ENCODE measurements at regions not wholly inside any gene's neighbourhood (a gene's known extent, or its start where the extent isn't known, plus 50 kb on each side); places are given as distances from the start of the nearest gene placed in this dataset.
"Not testable (repeated sequence)": the region's sequence is repeated elsewhere in the genome, so short reads cannot be mapped to it uniquely, and the experiment has no call there.

DNA sequence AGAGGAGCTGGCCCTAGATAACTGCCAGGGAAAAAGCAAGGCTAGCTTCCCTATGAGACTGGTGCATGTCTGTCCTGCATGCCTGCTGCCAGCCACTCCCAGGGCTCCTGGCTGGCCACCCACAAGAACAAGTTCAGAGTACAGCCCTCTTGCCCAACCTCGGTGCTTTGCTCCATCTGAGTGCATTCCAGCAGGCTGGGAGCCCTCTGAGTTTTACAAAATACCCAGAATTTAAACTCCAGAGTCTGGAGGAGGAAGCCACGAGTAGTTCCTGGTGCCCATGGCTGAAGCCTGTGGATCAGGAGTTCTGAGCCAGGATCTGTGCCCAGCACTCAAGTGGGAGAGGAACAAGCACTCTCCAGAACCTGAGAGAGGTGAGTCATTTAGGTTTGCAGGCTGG lies 111.6 kb downstream of the MAGEE2 start:
- H3K27me3 Mint-ChIP-seq (ENCODE audit: low read depth): no peaks in the 10 kb centered on the region

DNA sequence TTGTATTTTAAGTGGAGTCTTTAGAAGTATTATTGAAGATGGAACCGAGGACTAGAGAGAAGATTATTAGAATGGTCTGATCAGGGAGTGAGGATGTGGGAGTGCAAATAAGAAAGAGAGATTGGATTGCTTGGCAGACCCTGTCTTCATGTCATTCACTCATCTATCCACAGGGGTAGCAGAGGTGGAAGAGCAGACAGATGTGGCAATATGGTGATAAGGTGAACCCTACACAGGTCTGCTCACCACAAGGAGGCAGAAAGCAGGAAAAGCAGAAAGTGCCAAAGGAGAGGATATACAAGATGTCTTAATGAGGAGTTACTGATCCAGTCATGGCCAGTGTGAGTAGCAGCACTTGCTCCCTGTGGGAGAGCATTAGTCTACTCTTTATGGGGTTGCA lies 129.4 kb downstream of the MAGEE2 start:
- H3K4me1 Mint-ChIP-seq (ENCODE audit: low read depth): no peaks in the 10 kb centered on the region
- H3K36me3 Mint-ChIP-seq (ENCODE audit: insufficient read depth): peaks cover 2% of the 10 kb centered on the region
- H3K4me3 Mint-ChIP-seq: no peak overlapping the region
- H3K9me3 Mint-ChIP-seq: peaks cover 6% of the 10 kb centered on the region
- ATAC-seq: no peak
- H3K27me3 Mint-ChIP-seq (ENCODE audit: low read depth): no peaks in the 10 kb centered on the region
- DNase-seq: no peak

More for the DNA sequence above, 111.6 kb downstream of the MAGEE2 start:
- DNase-seq: no peak
- Mint-ChIP-seq H3K4me1 (ENCODE audit: low read depth) (no peaks in the 10 kb centered on the region), H3K36me3 (ENCODE audit: insufficient read depth) (no peaks in the 10 kb centered on the region), H3K9me3 (no peaks in the 10 kb centered on the region), H3K4me3 (no peak overlapping the region)
- no peak for ATAC-seq

DNA sequence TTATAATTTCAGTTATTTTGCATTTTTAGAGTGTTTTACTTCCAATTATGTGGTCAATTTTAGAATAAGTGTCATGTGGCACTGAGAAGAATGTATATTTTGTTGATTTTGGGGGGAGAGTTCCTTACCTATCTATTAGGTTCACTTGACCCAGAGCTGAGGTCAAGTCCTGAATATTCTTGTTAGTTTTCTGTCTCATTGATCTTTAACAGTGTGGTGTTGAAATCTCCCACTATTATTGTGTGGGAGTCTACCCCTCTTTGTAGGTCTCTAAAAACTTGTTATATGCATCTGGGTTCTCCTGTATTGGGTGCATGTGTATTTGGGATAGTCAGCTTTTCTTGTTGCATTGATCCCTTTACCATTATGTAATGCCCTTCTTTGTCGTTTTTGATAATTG lies 127.0 kb upstream of the ZDHHC15 start:
- no peaks in the 10 kb centered on the region for H3K4me1 Mint-ChIP-seq (ENCODE audit: low read depth)
- no peaks in the 10 kb centered on the region for H3K27me3 Mint-ChIP-seq (ENCODE audit: low read depth)
- peaks cover 2% of the 10 kb centered on the region for H3K36me3 Mint-ChIP-seq (ENCODE audit: insufficient read depth)
- H3K4me3 Mint-ChIP-seq: no peak overlapping the region
- H3K9me3 Mint-ChIP-seq: peaks cover 15% of the 10 kb centered on the region
- no peak for ATAC-seq
- DNase-seq: no peak

DNA sequence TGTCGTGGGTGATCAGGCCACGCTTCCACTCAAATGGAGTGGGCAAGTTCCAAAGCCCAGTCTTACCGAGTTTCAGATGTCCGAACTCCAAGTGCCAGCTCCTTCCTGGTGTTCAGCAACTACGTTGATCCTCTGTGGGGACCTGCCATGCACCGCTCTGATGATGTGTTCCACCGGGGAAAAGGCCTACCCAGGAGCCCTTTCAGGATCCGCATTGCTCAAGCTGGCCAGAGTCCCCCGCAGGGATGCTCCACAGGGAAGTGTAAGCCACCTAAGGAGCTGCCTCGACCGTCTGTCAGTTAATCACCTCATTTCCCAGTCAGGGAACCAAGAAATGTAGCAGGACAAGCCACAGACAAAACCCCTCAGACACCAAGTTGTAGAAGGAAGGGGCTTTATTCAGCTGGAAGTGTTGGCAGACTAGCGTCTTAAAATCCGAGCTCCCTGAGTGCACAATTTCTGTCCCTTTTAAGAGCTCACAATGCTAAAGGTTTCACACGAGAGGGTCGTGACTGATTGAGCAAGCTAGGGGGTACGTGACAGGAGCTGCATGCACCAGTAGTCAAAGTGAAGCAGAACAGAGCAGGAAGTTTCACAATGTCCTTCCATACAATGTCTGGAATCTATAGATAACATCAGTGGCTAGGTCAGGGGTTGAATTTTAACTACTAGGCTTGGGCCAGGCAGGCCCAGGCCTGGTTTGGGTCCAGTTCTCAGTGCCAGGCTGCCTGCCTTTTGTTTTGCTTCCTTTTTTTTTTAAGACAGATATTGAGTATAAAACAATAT lies 126.2 kb upstream of the ZDHHC15 start:
- Mint-ChIP-seq H3K9me3 (peaks cover 15% of the 10 kb centered on the region), H3K27me3 (ENCODE audit: low read depth) (no peaks in the 10 kb centered on the region), H3K4me1 (ENCODE audit: low read depth) (no peaks in the 10 kb centered on the region), H3K36me3 (ENCODE audit: insufficient read depth) (peaks cover 2% of the 10 kb centered on the region), H3K4me3 (no peak overlapping the region)
- DNase-seq (no peak), ATAC-seq (no peak)

DNA sequence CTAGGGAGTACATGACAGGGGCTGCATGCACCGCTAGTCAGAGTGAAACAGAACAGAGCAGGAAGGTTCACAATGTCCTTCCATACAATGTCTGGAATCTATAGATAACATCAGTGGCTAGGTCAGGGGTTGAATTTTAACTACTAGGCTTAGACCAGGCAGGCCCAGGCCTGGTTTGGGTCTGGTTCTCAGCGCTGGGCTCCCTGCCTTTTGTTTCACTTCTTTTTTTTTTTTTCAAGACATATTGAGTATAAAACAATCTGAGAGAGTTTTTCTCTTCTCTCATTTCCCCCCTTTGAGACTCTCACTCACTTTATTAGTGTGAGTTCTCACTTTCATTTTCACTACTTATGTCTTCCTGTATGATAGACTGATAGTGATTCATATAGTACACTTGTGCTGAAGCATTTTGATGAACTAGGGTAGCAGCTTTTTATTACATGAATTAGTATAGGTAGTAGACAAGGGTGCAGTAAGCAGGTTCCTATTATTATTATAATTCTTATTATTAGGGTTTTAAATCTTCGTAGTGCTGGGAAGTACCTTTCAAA lies 120.0 kb upstream of the ZDHHC15 start:
- no peaks in the 10 kb centered on the region for H3K36me3 Mint-ChIP-seq (ENCODE audit: insufficient read depth)
- peak; percentile 10 to 48 for ATAC-seq
- peaks cover 7% of the 10 kb centered on the region for H3K9me3 Mint-ChIP-seq
- no peak overlapping the region for H3K4me3 Mint-ChIP-seq
- no peaks in the 10 kb centered on the region for H3K4me1 Mint-ChIP-seq (ENCODE audit: low read depth)
- no peaks in the 10 kb centered on the region for H3K27me3 Mint-ChIP-seq (ENCODE audit: low read depth)
- no peak for DNase-seq

DNA sequence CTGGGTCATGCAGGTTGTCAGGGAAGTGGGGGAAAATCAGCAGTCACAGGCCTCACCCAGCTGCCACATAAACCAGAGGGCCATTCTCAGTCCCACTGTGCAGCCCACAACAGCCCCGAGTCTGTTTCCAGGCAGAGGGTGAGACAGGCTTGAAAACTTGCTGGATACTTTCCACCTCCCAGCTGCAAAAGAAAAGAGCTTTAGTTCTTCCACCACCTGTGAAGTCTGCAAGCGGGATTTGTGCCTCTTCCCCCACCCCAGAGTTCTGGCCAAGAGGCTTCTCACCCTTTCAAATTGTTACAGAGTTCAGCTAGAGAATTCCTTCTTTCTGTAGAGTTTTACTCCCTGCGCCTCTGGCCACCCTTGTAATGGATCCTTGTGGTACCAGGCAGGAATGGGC lies 115.5 kb upstream of the ZDHHC15 start:
- H3K36me3 Mint-ChIP-seq (ENCODE audit: insufficient read depth): no peaks in the 10 kb centered on the region
- ATAC-seq: no peak
- no peaks in the 10 kb centered on the region for H3K4me1 Mint-ChIP-seq (ENCODE audit: low read depth)
- H3K4me3 Mint-ChIP-seq: no peak overlapping the region
- H3K27me3 Mint-ChIP-seq (ENCODE audit: low read depth): no peaks in the 10 kb centered on the region
- peaks cover 5% of the 10 kb centered on the region for H3K9me3 Mint-ChIP-seq
- no peak for DNase-seq

DNA sequence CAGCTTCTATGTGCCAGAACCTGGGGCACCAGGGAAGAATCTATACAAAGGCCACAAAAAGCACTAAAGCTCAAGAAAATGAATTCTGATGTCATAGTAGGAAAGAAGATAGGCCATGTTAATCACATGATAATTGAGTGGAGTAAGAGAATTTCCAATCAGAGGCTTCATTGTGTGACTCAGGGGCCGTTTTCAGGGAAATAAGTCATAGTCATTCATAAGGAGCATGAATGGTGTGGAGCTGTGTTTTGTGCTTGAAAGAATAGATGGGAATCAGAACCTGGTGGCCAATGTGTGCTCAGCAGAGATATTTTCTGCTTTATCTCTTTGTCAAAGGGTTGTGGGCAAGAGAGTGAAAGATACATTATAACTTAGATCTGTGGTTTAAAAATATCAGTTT lies 102.4 kb upstream of the ZDHHC15 start:
- no peak overlapping the region for H3K4me3 Mint-ChIP-seq
- H3K4me1 Mint-ChIP-seq (ENCODE audit: low read depth): no peaks in the 10 kb centered on the region
- ATAC-seq (no peak), DNase-seq (no peak)
- no peaks in the 10 kb centered on the region for H3K27me3 Mint-ChIP-seq (ENCODE audit: low read depth)
- no peaks in the 10 kb centered on the region for H3K9me3 Mint-ChIP-seq
- no peaks in the 10 kb centered on the region for H3K36me3 Mint-ChIP-seq (ENCODE audit: insufficient read depth)

DNA sequence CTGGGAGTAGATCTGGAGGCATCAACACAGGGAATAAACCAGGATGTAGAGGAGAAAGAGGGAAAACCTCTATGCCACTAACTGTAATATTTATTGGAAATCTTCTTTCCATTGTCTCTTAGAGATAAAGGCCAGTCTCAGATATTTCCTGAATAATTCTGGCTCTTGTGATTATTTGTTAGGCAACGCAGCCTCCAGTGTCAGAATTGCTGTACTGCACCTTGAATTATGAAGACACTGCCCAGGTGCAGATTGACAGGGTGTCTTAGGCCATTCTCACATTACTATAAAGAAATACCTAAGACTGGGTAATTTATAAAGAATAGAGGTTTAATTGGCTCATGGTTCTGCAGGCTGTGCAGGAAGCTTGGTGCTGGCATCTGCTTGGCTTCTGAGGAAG lies 100.7 kb upstream of the ZDHHC15 start:
- DNase-seq (no peak), ATAC-seq (peak in 1 of 2 donors; percentile 14)
- Mint-ChIP-seq H3K4me3 (no peak overlapping the region), H3K4me1 (ENCODE audit: low read depth) (no peaks in the 10 kb centered on the region), H3K9me3 (no peaks in the 10 kb centered on the region), H3K27me3 (ENCODE audit: low read depth) (no peaks in the 10 kb centered on the region), H3K36me3 (ENCODE audit: insufficient read depth) (no peaks in the 10 kb centered on the region)

DNA sequence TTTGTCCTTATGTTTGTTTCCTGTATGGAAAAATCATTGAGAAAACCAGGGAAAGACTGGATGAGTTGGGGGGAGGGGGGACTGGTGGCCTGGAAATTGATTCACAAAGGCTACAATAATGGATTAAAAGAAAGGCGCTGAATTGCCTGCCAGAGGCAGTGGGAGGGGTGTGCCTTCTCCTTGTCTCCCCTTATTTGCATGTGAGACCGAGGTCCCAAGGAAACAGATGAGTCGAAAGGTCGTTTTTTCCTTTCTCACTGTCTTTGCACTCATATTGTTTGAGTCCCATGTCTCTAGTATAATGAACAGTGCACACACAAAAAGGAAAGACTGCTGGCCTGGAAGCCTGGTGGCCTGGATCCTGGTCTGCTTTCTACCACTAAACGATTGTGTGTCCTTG lies 86.6 kb upstream of the ZDHHC15 start:
- H3K4me1 Mint-ChIP-seq (ENCODE audit: low read depth): no peaks in the 10 kb centered on the region
- no peaks in the 10 kb centered on the region for H3K9me3 Mint-ChIP-seq

DNA sequence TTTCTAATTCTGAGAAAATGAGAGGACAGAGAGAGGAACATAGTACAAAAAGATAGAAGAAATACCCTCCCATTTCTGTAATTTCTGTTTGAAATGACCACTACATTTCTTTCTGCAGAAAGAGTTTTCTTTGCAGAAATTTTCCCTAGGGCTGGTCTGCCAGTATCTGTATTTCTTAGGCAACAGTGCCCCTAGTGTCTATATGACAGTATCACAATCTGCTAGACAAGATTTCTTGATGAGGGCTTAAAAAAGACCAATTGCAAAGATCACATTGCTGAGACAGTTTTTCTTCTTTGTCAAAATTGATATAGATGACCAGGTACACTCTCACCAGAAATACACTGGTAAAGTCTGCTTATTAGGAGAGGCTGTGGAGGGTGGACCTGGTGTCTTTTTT lies 81.0 kb upstream of the ZDHHC15 start:
- Mint-ChIP-seq H3K27me3 (ENCODE audit: low read depth) (peaks cover 4% of the 10 kb centered on the region), H3K4me3 (no peak overlapping the region), H3K4me1 (ENCODE audit: low read depth) (no peaks in the 10 kb centered on the region), H3K36me3 (ENCODE audit: insufficient read depth) (no peaks in the 10 kb centered on the region), H3K9me3 (no peaks in the 10 kb centered on the region)
- no peak for DNase-seq
- ATAC-seq: no peak

More for the DNA sequence above, 86.6 kb upstream of the ZDHHC15 start:
- peaks cover 1% of the 10 kb centered on the region for H3K27me3 Mint-ChIP-seq (ENCODE audit: low read depth)
- H3K4me3 Mint-ChIP-seq: no peak overlapping the region
- H3K36me3 Mint-ChIP-seq (ENCODE audit: insufficient read depth): no peaks in the 10 kb centered on the region
- ATAC-seq: no peak
- no peak for DNase-seq

DNA sequence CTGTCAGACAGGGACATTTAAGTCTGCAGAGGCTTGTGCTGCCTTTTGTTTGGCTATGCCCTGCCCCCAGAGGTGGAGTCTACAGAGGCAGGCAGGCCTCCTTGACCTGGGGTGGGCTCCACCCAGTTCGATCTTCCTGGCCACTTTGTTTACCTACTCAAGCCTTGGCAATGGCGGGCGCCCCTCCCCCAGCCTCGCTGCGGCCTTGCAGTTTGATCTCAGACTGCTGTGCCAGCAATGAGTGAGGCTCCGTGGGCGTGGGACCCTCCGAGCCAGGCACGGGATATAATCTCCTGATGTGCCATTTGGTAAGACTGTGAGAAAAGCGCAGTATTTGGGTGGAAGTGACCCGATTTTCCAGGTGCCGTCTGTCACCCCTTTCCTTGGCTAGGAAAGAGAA lies 79.2 kb upstream of the ZDHHC15 start:
- H3K4me1 Mint-ChIP-seq (ENCODE audit: low read depth); DNase-seq; ATAC-seq; H3K9me3 Mint-ChIP-seq; H3K27me3 Mint-ChIP-seq (ENCODE audit: low read depth); H3K4me3 Mint-ChIP-seq; H3K36me3 Mint-ChIP-seq (ENCODE audit: insufficient read depth): not testable (repeated sequence)

DNA sequence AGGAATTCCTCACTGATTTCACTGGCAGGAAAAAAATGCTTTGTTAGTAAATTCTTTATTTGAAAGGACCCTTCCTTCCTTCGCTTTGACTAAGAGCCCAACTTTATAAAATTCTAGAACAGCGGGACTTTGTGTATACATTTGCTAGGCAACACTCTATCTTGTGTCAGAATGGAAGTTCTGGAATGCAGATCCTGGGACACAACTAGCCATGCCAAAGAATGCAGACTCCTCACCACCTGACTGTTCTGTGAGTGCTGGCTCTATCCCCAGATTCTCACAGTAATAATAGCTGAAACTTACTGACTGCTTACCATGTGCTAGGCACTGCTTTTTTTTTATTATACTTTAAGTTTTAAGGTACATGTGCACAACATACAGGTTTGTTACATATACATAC lies 73.3 kb upstream of the ZDHHC15 start:
- DNase-seq: no peak
- ATAC-seq: no peak
- Mint-ChIP-seq H3K27me3 (ENCODE audit: low read depth) (peaks cover 2% of the 10 kb centered on the region), H3K9me3 (no peaks in the 10 kb centered on the region), H3K4me3 (no peak overlapping the region), H3K36me3 (ENCODE audit: insufficient read depth) (no peaks in the 10 kb centered on the region), H3K4me1 (ENCODE audit: low read depth) (no peaks in the 10 kb centered on the region)

DNA sequence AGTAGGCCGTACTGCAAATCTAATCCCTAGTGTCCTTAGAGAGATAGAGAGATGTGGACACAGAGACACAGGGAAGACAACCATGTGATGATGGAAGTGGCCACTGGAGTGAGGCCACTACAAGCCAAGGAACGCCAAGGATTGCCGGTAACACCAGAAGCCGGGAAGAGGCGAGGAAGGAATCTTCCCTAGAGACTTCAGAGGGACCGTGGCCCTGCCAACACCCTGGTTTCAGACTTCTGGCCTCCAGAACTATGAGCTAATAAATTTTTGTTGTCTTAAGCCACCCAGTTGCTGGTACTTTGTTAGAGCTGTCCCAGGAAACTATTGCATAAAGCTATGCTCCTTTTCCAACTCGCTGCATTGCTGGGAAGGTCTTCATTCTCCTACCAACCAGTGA lies 70.3 kb upstream of the ZDHHC15 start:
- not testable (repeated sequence) for H3K4me1 Mint-ChIP-seq (ENCODE audit: low read depth)

DNA sequence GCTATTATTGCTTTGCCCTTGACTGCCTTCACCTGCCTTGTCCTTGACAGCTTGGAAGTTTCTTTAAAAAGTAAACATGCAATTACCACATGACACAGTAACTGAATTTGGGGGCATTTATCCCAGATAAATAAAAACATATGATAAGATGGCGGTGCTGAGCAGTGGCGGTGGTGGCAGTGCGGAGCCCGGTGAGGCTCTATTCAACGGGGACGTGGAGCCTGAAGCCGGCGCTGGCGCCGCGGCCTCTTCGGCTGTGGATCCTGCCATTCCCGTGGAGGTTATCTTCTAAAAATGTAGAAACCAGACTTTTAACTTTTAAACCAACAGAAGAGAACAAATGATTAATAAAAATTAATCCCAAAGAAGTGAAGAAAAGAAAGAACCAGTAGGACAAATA lies 59.7 kb upstream of the ZDHHC15 start:
- Mint-ChIP-seq H3K4me1 (ENCODE audit: low read depth) (no peaks in the 10 kb centered on the region), H3K4me3 (no peak overlapping the region), H3K9me3 (no peaks in the 10 kb centered on the region), H3K36me3 (ENCODE audit: insufficient read depth) (peaks cover 3% of the 10 kb centered on the region), H3K27me3 (ENCODE audit: low read depth) (no peaks in the 10 kb centered on the region)
- DNase-seq: no peak
- ATAC-seq: no peak

More for the DNA sequence above, 70.3 kb upstream of the ZDHHC15 start:
- not testable (repeated sequence) for ATAC-seq; H3K36me3 Mint-ChIP-seq (ENCODE audit: insufficient read depth); H3K9me3 Mint-ChIP-seq; H3K4me3 Mint-ChIP-seq; H3K27me3 Mint-ChIP-seq (ENCODE audit: low read depth); DNase-seq
